ENCODE measurements at regions not wholly inside any gene's neighbourhood (a gene's known extent, or its start where the extent isn't known, plus 50 kb on each side); places are given as distances from the start of the nearest gene placed in this dataset.
A peak's percentile ranks its signal among the peaks of the same experiment; 100 is the strongest.

GRCh38 chr5:109258755-109259154, 151.0 kb downstream of the PJA2 start:
- Histone ChIP-seq H3K27ac (peak overlapping the region in 1 of 2 donors; percentile 0), H3K27me3 (no peaks in the 10 kb centered on the region), H3K9me3 (no peaks in the 10 kb centered on the region), H3K36me3 (no peaks in the 10 kb centered on the region), H3K4me3 (no peak overlapping the region), H3K4me1 (peaks cover 0 to 25% (median 10%) of the 10 kb centered on the region in 4 donors)
- TF ChIP-seq, protein P1, sequence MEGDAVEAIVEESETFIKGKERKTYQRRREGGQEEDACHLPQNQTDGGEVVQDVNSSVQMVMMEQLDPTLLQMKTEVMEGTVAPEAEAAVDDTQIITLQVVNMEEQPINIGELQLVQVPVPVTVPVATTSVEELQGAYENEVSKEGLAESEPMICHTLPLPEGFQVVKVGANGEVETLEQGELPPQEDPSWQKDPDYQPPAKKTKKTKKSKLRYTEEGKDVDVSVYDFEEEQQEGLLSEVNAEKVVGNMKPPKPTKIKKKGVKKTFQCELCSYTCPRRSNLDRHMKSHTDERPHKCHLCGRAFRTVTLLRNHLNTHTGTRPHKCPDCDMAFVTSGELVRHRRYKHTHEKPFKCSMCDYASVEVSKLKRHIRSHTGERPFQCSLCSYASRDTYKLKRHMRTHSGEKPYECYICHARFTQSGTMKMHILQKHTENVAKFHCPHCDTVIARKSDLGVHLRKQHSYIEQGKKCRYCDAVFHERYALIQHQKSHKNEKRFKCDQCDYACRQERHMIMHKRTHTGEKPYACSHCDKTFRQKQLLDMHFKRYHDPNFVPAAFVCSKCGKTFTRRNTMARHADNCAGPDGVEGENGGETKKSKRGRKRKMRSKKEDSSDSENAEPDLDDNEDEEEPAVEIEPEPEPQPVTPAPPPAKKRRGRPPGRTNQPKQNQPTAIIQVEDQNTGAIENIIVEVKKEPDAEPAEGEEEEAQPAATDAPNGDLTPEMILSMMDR (IDR thresholded peaks at IDR 0.05): no peak
- intact Hi-C loops (cut with DNase I; ENCODE audit: low total_unique reads): no loop called here
- DNase-seq: peak in 1 of 2 donors; percentile 57

DNA sequence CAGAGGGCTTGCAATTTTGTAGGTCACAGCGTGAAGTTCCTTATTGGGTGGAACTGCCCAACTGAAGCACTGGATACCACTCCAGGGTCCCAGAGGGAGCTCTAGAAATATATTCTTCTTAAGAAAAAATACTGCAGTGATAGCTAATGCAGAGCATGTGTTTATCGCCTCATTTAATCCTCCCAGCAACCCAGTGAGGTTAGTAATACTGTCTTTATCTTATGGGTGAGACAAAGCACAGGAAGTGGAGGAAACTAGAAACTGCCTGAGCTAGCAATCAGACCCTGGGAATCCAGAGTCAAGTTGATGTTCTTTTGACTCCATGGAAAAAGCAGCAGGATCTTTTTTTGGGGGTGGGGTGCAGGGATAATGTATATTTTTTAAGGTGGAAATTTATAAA, 153.3 kb downstream of the PJA2 start:
- peaks cover 0 to 32% (median 11%) of the 10 kb centered on the region in 4 donors for H3K4me1 ChIP-seq
- no peak overlapping the region for H3K27ac ChIP-seq
- DNase-seq: no peak
- H3K9me3 ChIP-seq: no peaks in the 10 kb centered on the region
- no peaks in the 10 kb centered on the region for H3K36me3 ChIP-seq
- TF ChIP-seq, protein P1 (IDR thresholded peaks at IDR 0.05): no peak
- no peaks in the 10 kb centered on the region for H3K27me3 ChIP-seq
- intact Hi-C loops (cut with DNase I; ENCODE audit: low total_unique reads): no loop called here
- H3K4me3 ChIP-seq: no peak overlapping the region

DNA sequence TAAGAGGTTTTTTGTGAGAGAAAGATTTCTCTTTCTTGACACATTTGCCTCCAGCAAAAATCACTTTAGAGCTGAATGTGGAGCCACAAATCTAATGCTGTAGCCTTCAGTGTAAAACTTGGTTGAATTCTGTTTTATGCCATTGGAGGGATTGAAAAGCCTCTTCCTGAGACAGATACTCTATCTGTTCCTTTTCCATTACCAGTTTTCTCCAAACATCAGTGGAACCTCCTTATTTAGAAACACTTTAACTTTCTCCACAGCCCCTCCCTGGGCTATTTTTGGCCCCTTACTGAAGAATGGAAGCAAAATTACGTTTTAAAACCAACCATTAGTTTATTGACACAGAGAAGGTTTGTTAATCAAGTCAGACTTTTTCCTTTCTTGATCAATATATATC, 155.3 kb downstream of the PJA2 start:
- no peaks in the 10 kb centered on the region for H3K36me3 ChIP-seq
- no peaks in the 10 kb centered on the region for H3K27me3 ChIP-seq
- peak overlapping the region in 1 of 2 donors; percentile 30 for H3K27ac ChIP-seq
- intact Hi-C loops (cut with DNase I; ENCODE audit: low total_unique reads): no loop called here
- TF ChIP-seq, protein P1 (IDR thresholded peaks at IDR 0.05): no peak
- DNase-seq: no peak
- H3K9me3 ChIP-seq: no peaks in the 10 kb centered on the region
- H3K4me1 ChIP-seq: peaks cover 0 to 32% (median 11%) of the 10 kb centered on the region in 4 donors
- H3K4me3 ChIP-seq: no peak overlapping the region

DNA sequence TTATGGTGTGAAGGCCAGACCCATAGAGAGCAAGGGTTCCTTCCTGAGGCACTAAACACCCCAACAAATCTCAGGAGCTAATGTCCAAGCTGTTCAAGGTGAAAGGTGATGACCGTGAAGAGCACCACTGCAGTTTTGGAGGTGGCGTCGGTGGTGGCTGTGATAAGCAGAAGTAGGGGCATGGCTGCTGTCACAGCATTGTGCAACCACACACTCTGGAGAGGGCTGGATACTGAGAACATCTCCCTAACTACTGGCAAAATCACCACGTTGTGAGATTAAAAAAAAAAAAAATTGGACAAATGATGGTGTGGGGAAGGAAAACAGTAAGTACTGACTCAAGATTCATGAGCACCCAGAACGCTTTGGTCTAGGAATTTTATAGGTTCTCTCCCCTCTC, 156.5 kb downstream of the PJA2 start:
- H3K4me1 ChIP-seq: peaks cover 0 to 25% (median 11%) of the 10 kb centered on the region in 4 donors
- H3K4me3 ChIP-seq: no peak overlapping the region
- no peaks in the 10 kb centered on the region for H3K27me3 ChIP-seq
- H3K36me3 ChIP-seq: no peaks in the 10 kb centered on the region
- TF ChIP-seq, protein P1 (IDR thresholded peaks at IDR 0.05): no peak
- no peak for DNase-seq
- H3K9me3 ChIP-seq: no peaks in the 10 kb centered on the region
- intact Hi-C loops (cut with DNase I; ENCODE audit: low total_unique reads): no loop called here
- H3K27ac ChIP-seq: no peak overlapping the region

DNA sequence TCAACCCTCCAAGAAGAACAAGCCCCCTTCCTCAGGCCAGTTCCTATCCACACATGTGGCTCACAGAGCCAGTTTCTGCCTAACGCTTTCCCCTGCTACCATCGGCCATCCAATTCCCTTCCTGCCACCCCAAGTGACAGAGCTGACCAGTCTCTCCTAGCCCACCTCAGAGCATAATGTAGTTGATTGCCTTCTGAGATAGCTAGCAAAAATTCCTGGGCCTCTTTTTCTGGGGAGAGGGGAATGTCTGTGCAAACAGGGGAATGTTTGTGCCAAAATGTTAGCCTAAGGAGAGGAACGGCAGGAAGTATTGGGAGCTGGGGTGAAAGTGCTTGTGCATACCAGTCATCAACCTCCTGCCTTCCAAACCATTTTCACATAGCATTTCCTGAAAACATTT, 157.0 kb downstream of the PJA2 start:
- DNase-seq: no peak
- Histone ChIP-seq H3K4me3 (no peak overlapping the region), H3K27me3 (no peaks in the 10 kb centered on the region), H3K36me3 (no peaks in the 10 kb centered on the region), H3K4me1 (peaks cover 0 to 22% (median 11%) of the 10 kb centered on the region in 4 donors), H3K9me3 (no peaks in the 10 kb centered on the region), H3K27ac (no peak overlapping the region)
- TF ChIP-seq, protein P1 (IDR thresholded peaks at IDR 0.05): no peak
- intact Hi-C loops (cut with DNase I; ENCODE audit: low total_unique reads): no loop called here
